ENCODE measurements at regions not wholly inside any gene's neighbourhood (a gene's known extent, or its start where the extent isn't known, plus 50 kb on each side); places are given as distances from the start of the nearest gene placed in this dataset.

- no peak for TF ChIP-seq CTCF (IDR thresholded peaks at IDR 0.05; ENCODE audit: low read depth, low read length, poor library complexity, severe bottlenecking)
- no peak for TF ChIP-seq EZH2phosphoT487 (IDR thresholded peaks at IDR 0.05; ENCODE audit: borderline replicate concordance, low read length)
Observed at GRCh38 chr2:88254437-88255091, 84.4 kb downstream of the THNSL2 start.
